KMS-11 (cell line): ENCODE measurements at regions not wholly inside any gene's neighbourhood (a gene's known extent, or its start where the extent isn't known, plus 50 kb on each side); places are given as distances from the start of the nearest gene placed in this dataset.

ENCODE experiments used
- H2AFZ ChIP-seq: fragments of 200-600 bp; sonication (generic); 2 replicates; pipeline ENCODE4 v1.6.1; 2016; ENCODE audit warnings: antibody characterized with exemption, mixed run types, low read depth
- H3K27ac ChIP-seq: fragments of 200-600 bp; sonication (generic); 2 replicates; pipeline ENCODE4 v1.6.1; 2016; ENCODE audit warnings: mild to moderate bottlenecking, mixed run types
- H3K27me3 ChIP-seq: fragments of 200-600 bp; sonication (generic); 2 replicates; pipeline ENCODE4 v1.6.1; 2017; ENCODE audit warnings: mild to moderate bottlenecking, low read depth, mixed run types, moderate library complexity; ENCODE audit not compliant: insufficient read depth
- H3K36me3 ChIP-seq: fragments of 200-600 bp; sonication (generic); 2 replicates; pipeline ENCODE4 v1.6.1; 2017; ENCODE audit warnings: mild to moderate bottlenecking, mixed run types; ENCODE audit not compliant: insufficient read depth
- H3K4me1 ChIP-seq: fragments of 200-600 bp; sonication (generic); 2 replicates; pipeline ENCODE4 v1.6.1; 2016; ENCODE audit warnings: mild to moderate bottlenecking, low read depth, mixed run types; ENCODE audit not compliant: poor library complexity, severe bottlenecking
- H3K4me2 ChIP-seq: fragments of 200-600 bp; sonication (generic); 2 replicates; pipeline ENCODE4 v1.7.0; 2016; ENCODE audit warnings: mild to moderate bottlenecking, mixed run types
- H3K4me3 ChIP-seq: fragments of 200-600 bp; sonication (generic); IDR thresholded peaks from 2 replicates; pipeline ENCODE4 v1.6.1; 2017; ENCODE audit warnings: low read depth, low read length, mixed read lengths; ENCODE audit not compliant: insufficient read depth
- H3K79me2 ChIP-seq: fragments of 200-600 bp; sonication (generic); 2 replicates; pipeline ENCODE4 v1.6.1; 2016; ENCODE audit warnings: low read depth, mixed run types; ENCODE audit not compliant: insufficient read depth
- H3K9ac ChIP-seq: fragments of 200-600 bp; sonication (generic); 2 replicates; pipeline ENCODE4 v1.6.1; 2016; ENCODE audit warnings: mild to moderate bottlenecking, mixed run types
- H4K20me1 ChIP-seq: fragments of 200-600 bp; sonication (generic); 2 replicates; pipeline ENCODE4 v1.6.1; 2016; ENCODE audit warnings: mild to moderate bottlenecking, mixed run types; ENCODE audit not compliant: insufficient read depth
- CTCF ChIP-seq: fragments of 200-600 bp; sonication (generic); conservative IDR thresholded peaks from 2 replicates; pipeline ENCODE4 v1.6.1; 2017; ENCODE audit warnings: low read depth, mild to moderate bottlenecking, antibody characterized with exemption, low read length, moderate library complexity, mixed read lengths

GRCh38 chr15:31461375-31461774 lies 134.7 kb downstream of the KLF13 start:
- no peak overlapping the region for H3K4me3 ChIP-seq
- no peak overlapping the region for H2AFZ ChIP-seq
- no peaks in the 10 kb centered on the region for H3K79me2 ChIP-seq
- peaks cover 31% of the 10 kb centered on the region for H3K4me1 ChIP-seq
- H3K9ac ChIP-seq = no peak overlapping the region
- no peak overlapping the region for H3K4me2 ChIP-seq
- H3K27ac ChIP-seq = no peak overlapping the region
- H4K20me1 ChIP-seq = no peaks in the 10 kb centered on the region
- H3K27me3 ChIP-seq = no peaks in the 10 kb centered on the region
- no peaks in the 10 kb centered on the region for H3K36me3 ChIP-seq
- TF ChIP-seq CTCF = no peak

- Histone ChIP-seq H3K36me3 (no peaks in the 10 kb centered on the region), H2AFZ (no peak overlapping the region), H3K27ac (no peak overlapping the region), H3K4me1 (peaks cover 31% of the 10 kb centered on the region), H3K27me3 (no peaks in the 10 kb centered on the region), H3K4me2 (no peak overlapping the region), H3K4me3 (no peak overlapping the region), H3K9ac (no peak overlapping the region), H4K20me1 (no peaks in the 10 kb centered on the region), H3K79me2 (no peaks in the 10 kb centered on the region)
- no peak for TF ChIP-seq CTCF
Measured at GRCh38 chr15:31461911-31462480, 135.4 kb downstream of the KLF13 start.

- no peaks in the 10 kb centered on the region for H4K20me1 ChIP-seq
- H2AFZ ChIP-seq = no peak overlapping the region
- TF ChIP-seq CTCF = no peak
- H3K4me3 ChIP-seq = no peak overlapping the region
- H3K36me3 ChIP-seq = no peaks in the 10 kb centered on the region
- H3K27me3 ChIP-seq = no peaks in the 10 kb centered on the region
- no peak overlapping the region for H3K4me2 ChIP-seq
- peaks cover 21% of the 10 kb centered on the region for H3K4me1 ChIP-seq
- H3K79me2 ChIP-seq = no peaks in the 10 kb centered on the region
- no peak overlapping the region for H3K9ac ChIP-seq
- no peak overlapping the region for H3K27ac ChIP-seq
Measured at GRCh38 chr15:31463521-31464102, 137.0 kb downstream of the KLF13 start.

GRCh38 chr15:31464216-31465082 lies 137.8 kb downstream of the KLF13 start:
- H3K9ac ChIP-seq = no peak overlapping the region
- H3K79me2 ChIP-seq = no peaks in the 10 kb centered on the region
- H3K4me3 ChIP-seq = no peak overlapping the region
- H4K20me1 ChIP-seq = no peaks in the 10 kb centered on the region
- H3K4me2 ChIP-seq = no peak overlapping the region
- H3K27ac ChIP-seq = no peak overlapping the region
- peaks cover 12% of the 10 kb centered on the region for H3K4me1 ChIP-seq
- TF ChIP-seq CTCF = no peak
- no peak overlapping the region for H2AFZ ChIP-seq
- H3K36me3 ChIP-seq = no peaks in the 10 kb centered on the region
- no peaks in the 10 kb centered on the region for H3K27me3 ChIP-seq
